COLO668 (cell line): ENCODE measurements at regions not wholly inside any gene's neighbourhood (a gene's known extent, or its start where the extent isn't known, plus 50 kb on each side); places are given as distances from the start of the nearest gene placed in this dataset.

Experiments used
- DNase-seq: peaks from one replicate; lab custom pipeline; 2025; ENCODE audit not compliant: unreplicated experiment; lab: John Stamatoyannopoulos, UW

- no peak for DNase-seq
Observed at GRCh38 chr7:31455844-31456243, 58.0 kb upstream of the ITPRID1 start.

- DNase-seq: no peak
Observed at GRCh38 chr7:31456646-31457368, 57.1 kb upstream of the ITPRID1 start.

- no peak for DNase-seq
Observed at GRCh38 chr7:31457551-31457950, 56.3 kb upstream of the ITPRID1 start.

GRCh38 chr7:31458203-31458602 is 55.7 kb upstream of the ITPRID1 start:
- no peak for DNase-seq

GRCh38 chr7:31462636-31463035 is 51.3 kb upstream of the ITPRID1 start:
- DNase-seq: no peak
